GM13977 (cell line): ENCODE measurements at regions not wholly inside any gene's neighbourhood (a gene's known extent, or its start where the extent isn't known, plus 50 kb on each side); places are given as distances from the start of the nearest gene placed in this dataset.

Experiments
- DNase-seq: peaks from one replicate; pipeline ENCODE4 v3.0.0; 2012; ENCODE audit warnings: low spot score
- CTCF ChIP-seq: IDR thresholded peaks from 2 replicates; pipeline ENCODE4 v1.5.1; 2012; ENCODE audit warnings: mild to moderate bottlenecking, control low read depth; ENCODE audit not compliant: insufficient read depth; ENCODE audit errors: extremely low read depth, missing control alignments
- in situ Hi-C: fragments of 300-500 bp; cut with MboI; formaldehyde crosslinking; loops from one replicate; pipeline ENCODE4 v1.12.0; 2022; ENCODE audit warnings: low sequenced_read_pairs, low pct_unique_long_range_greater_than_20kb, mixed read lengths, inconsistent platforms; ENCODE audit not compliant: unreplicated experiment

GRCh38 chr1:29473161-29473855 is 237.0 kb downstream of the PTPRU start:
- in situ Hi-C loops = no loop called here
- no peak for TF ChIP-seq CTCF
- DNase-seq = no peak

- DNase-seq = no peak
- in situ Hi-C loops = no loop called here
- no peak for TF ChIP-seq CTCF
These were observed 235.4 kb downstream of the PTPRU start for GRCh38 chr1:29471487-29472313.

- no peak for TF ChIP-seq CTCF
- DNase-seq = no peak
- in situ Hi-C loops = no loop called here
These were observed 234.4 kb downstream of the PTPRU start for GRCh38 chr1:29470788-29471119.

GRCh38 chr1:29470087-29470787 is 233.9 kb downstream of the PTPRU start:
- DNase-seq = no peak
- in situ Hi-C loops = no loop called here
- TF ChIP-seq CTCF = no peak

- no peak for TF ChIP-seq CTCF
- in situ Hi-C loops = no loop called here
- DNase-seq = no peak
These were observed 233.1 kb downstream of the PTPRU start for GRCh38 chr1:29469457-29469856.

GRCh38 chr1:29467989-29468900 is 231.9 kb downstream of the PTPRU start:
- no peak for TF ChIP-seq CTCF
- DNase-seq = no peak
- in situ Hi-C loops = no loop called here
